Upper lobe of left lung (tissue), 4 donors: ENCODE measurements at regions not wholly inside any gene's neighbourhood (a gene's known extent, or its start where the extent isn't known, plus 50 kb on each side); places are given as distances from the start of the nearest gene placed in this dataset.

Source experiments
- CTCF ChIP-seq, 6 experiments: fragments of 450-650 bp in 4 of 6; fragments of 200-600 bp in 2 of 6; sonication (generic) in 2 of 6; IDR thresholded peaks; one replicate each; pipeline ENCODE4 v1.5.1; 2016 to 2019; ENCODE audit warnings: antibody characterized with exemption in 6 of 6
- EP300 ChIP-seq, 4 donors: sonication (generic); formaldehyde crosslinking; IDR thresholded peaks; one replicate each; pipeline ENCODE4 v1.5.1; 2017; ENCODE audit warnings: antibody characterized with exemption in 4 of 4, control low read depth in 2 of 4
- POLR2A ChIP-seq, 4 donors: fragments of 450-650 bp; IDR thresholded peaks; one replicate each; pipeline ENCODE4 v1.5.1; 2016 to 2017; ENCODE audit warnings: antibody characterized with exemption in 4 of 4, mild to moderate bottlenecking in 2 of 4

GRCh38 chr2:16911746-16912145 is 246.1 kb upstream of the CYRIA start:
- TF ChIP-seq CTCF (IDR thresholded peaks at IDR 0.05) (no peak), POLR2A (IDR thresholded peaks at IDR 0.05) (no peak), EP300 (IDR thresholded peaks at IDR 0.05) (no peak)
